ENCODE measurements at regions not wholly inside any gene's neighbourhood (a gene's known extent, or its start where the extent isn't known, plus 50 kb on each side); places are given as distances from the start of the nearest gene placed in this dataset.

DNA sequence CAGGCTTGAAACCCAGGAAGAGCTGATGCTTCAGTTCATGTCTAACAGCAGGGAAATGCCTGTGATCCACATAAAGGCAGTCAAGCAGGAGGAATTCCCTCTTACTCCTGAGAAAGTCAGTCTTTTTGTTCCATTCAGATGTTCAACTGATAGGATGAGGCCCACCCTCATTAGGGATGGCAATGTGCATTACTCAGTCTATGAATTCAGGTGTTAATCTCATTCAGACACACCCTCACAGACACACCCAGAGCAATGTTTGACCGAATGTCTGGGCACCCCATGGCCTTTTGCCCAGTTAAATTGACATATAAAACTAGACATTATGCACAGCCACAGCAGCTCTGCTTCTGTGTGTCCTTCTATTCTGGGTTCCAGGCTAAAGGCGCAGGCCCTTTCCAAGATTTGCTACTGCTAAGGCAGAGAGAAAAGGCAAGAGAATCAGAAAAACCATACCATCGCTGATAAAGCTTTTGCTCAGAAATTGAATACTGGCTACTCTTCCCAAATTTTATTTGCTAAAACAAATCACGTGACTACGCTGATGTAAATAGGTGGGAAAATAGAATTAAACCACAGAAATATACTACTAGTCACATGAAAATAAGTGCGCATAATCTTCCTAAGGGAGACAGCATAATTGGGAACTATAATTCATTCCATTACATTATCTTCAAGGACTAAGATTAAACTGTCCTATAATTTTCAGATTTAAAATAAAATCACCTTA, 625.0 kb upstream of the MAN1A1 start:
- TF ChIP-seq, protein P1, sequence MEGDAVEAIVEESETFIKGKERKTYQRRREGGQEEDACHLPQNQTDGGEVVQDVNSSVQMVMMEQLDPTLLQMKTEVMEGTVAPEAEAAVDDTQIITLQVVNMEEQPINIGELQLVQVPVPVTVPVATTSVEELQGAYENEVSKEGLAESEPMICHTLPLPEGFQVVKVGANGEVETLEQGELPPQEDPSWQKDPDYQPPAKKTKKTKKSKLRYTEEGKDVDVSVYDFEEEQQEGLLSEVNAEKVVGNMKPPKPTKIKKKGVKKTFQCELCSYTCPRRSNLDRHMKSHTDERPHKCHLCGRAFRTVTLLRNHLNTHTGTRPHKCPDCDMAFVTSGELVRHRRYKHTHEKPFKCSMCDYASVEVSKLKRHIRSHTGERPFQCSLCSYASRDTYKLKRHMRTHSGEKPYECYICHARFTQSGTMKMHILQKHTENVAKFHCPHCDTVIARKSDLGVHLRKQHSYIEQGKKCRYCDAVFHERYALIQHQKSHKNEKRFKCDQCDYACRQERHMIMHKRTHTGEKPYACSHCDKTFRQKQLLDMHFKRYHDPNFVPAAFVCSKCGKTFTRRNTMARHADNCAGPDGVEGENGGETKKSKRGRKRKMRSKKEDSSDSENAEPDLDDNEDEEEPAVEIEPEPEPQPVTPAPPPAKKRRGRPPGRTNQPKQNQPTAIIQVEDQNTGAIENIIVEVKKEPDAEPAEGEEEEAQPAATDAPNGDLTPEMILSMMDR (IDR thresholded peaks at IDR 0.05), result no peak
- Mint-ChIP-seq H3K27ac (no peak overlapping the region), H3K9me3 (peaks cover 17% of the 10 kb centered on the region), H3K36me3 (ENCODE audit: low read depth) (no peaks in the 10 kb centered on the region), H3K4me3 (no peak overlapping the region), H3K4me1 (ENCODE audit: low read depth) (no peaks in the 10 kb centered on the region), H3K27me3 (ENCODE audit: insufficient read depth) (no peaks in the 10 kb centered on the region; the same call in 1 of the 2 replicates)
- no peak for DNase-seq

DNA sequence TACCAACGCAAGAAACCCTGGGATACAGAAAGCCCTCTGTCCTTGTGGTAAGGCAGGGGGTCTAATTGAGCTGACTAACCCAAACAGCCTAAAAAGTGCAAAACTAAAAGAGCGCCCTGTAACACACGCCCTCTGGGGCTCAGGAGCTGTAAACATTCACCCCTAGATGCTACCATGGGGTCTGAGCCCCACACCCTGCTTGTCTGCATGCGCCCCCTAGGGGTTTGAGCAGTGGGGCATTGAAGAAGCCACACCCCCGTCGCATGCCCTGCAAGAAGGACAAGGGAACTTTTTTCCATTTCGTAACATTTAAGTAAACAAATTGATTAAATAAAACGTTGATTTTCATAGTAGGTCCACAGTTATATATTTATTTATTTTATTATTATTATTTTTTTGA, 616.9 kb upstream of the MAN1A1 start:
- TF ChIP-seq, protein P1 (IDR thresholded peaks at IDR 0.05), result no peak
- no peak for DNase-seq

DNA sequence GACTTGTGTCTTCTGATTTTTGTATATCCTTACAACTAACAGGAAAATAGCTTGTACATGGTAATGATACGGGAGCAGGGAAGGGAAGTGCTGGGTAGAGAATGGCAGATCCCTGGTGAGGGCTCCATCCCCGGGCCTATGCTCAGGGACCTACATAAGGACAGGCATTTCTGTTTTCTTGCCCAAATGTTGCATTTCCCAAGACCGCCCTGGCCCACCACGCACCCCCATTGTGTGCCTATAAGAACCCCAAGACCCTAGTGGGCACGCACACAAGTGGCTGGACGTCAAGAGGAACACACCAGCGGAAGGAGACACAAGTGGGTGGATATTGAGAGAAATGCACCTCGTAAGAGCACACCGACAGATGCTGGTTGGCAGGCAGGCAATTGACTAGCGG, 616.3 kb upstream of the MAN1A1 start:
- TF ChIP-seq, protein P1 (IDR thresholded peaks at IDR 0.05), result no peak
- H3K4me1 Mint-ChIP-seq (ENCODE audit: low read depth), result no peaks in the 10 kb centered on the region
- H3K27me3 Mint-ChIP-seq (ENCODE audit: insufficient read depth), result no peaks in the 10 kb centered on the region
- H3K9me3 Mint-ChIP-seq, result peaks cover 40% of the 10 kb centered on the region
- no peak for DNase-seq
- no peaks in the 10 kb centered on the region for H3K36me3 Mint-ChIP-seq (ENCODE audit: low read depth)
- no peak overlapping the region for H3K27ac Mint-ChIP-seq
- no peak overlapping the region for H3K4me3 Mint-ChIP-seq

More for the DNA sequence above, 616.9 kb upstream of the MAN1A1 start:
- H3K27ac Mint-ChIP-seq, result no peak overlapping the region
- peaks cover 42% of the 10 kb centered on the region for H3K9me3 Mint-ChIP-seq
- H3K27me3 Mint-ChIP-seq (ENCODE audit: insufficient read depth), result no peaks in the 10 kb centered on the region
- no peaks in the 10 kb centered on the region for H3K4me1 Mint-ChIP-seq (ENCODE audit: low read depth)
- H3K4me3 Mint-ChIP-seq, result no peak overlapping the region
- no peaks in the 10 kb centered on the region for H3K36me3 Mint-ChIP-seq (ENCODE audit: low read depth)

DNA sequence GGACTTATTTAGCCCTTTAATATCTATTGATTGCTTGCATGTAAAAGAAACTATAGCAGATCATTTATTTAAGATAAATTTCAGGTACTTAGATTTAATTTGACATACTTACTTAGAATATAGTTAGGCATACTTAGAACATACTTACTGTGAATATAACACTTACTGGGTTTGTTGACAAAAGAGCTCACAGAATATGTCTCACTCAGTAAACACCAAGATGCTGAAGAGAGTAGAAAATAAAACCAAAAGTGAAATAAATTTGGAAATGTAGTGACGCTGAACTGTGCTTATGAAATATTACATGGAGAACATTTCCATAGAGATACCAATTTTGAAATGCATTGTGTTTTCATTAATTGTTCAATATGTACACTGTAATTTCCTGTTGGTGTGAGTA, 615.4 kb upstream of the MAN1A1 start:
- H3K27ac Mint-ChIP-seq, result no peak overlapping the region

DNA sequence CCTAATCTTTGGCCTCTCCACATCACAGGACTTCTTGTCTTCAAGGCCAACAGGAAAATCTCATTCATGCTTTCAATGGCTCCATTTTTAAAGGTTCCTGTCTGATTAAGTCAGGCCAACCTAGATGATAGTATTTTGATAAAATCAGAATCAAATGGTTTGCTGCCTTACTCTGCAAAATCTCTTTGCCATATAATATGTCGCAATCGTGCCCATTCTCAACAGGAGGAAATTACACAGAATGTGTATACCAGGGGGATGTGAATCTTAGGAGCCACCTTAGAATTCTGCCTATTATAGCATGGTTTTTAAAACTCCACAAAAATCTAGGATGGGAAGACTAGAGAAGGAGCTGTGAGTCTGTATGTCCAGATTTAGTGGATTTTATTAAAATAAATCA, 612.9 kb upstream of the MAN1A1 start:
- Mint-ChIP-seq H3K4me3 (no peak overlapping the region), H3K4me1 (ENCODE audit: low read depth) (no peaks in the 10 kb centered on the region), H3K36me3 (ENCODE audit: low read depth) (no peaks in the 10 kb centered on the region), H3K27me3 (ENCODE audit: insufficient read depth) (no peaks in the 10 kb centered on the region), H3K9me3 (peaks cover 49% of the 10 kb centered on the region), H3K27ac (no peak overlapping the region)
- DNase-seq, result no peak
- TF ChIP-seq, protein P1 (IDR thresholded peaks at IDR 0.05), result no peak

More for the DNA sequence above, 615.4 kb upstream of the MAN1A1 start:
- Mint-ChIP-seq H3K36me3 (ENCODE audit: low read depth) (no peaks in the 10 kb centered on the region), H3K4me1 (ENCODE audit: low read depth) (no peaks in the 10 kb centered on the region), H3K4me3 (no peak overlapping the region), H3K27me3 (ENCODE audit: insufficient read depth) (no peaks in the 10 kb centered on the region), H3K9me3 (peaks cover 44% of the 10 kb centered on the region)
- TF ChIP-seq, protein P1 (IDR thresholded peaks at IDR 0.05), result no peak
- DNase-seq, result no peak

Data from HFFc6 (cell line).